ENCODE measurements at regions not wholly inside any gene's neighbourhood (a gene's known extent, or its start where the extent isn't known, plus 50 kb on each side); places are given as distances from the start of the nearest gene placed in this dataset.

GRCh38 chr12:92582893-92583292 is 119.9 kb upstream of the PLEKHG7 start:
- Histone ChIP-seq H3K27ac (ENCODE audit: low read depth in 2 of 2, low read length in 1 of 2) (no peak overlapping the region), H3K27me3 (ENCODE audit: insufficient read depth) (no peaks in the 10 kb centered on the region), H4K20me1 (ENCODE audit: insufficient read depth) (no peaks in the 10 kb centered on the region), H3K9ac (no peak overlapping the region), H2AFZ (ENCODE audit: low read depth) (no peak overlapping the region), H3K79me2 (ENCODE audit: insufficient read depth) (no peaks in the 10 kb centered on the region), H3K4me3 (ENCODE audit: low read depth in 2 of 2, low read length in 1 of 2) (no peak overlapping the region), H3K4me2 (no peak overlapping the region), H3K4me1 (ENCODE audit: control insufficient read depth in 1 of 2, insufficient read depth in 2 of 2, low read depth in 1 of 2, low read length in 1 of 2) (peaks cover 0 to 4% of the 10 kb centered on the region in 2 experiments; a peak in 1 of 4 replicates), H3K9me3 (no peaks in the 10 kb centered on the region), H3K9me2 (no peaks in the 10 kb centered on the region), H3K36me3 (replicated peaks in 1 of 2; ENCODE audit: control insufficient read depth in 1 of 2, insufficient read depth in 2 of 2, low read length in 1 of 2) (no peaks in the 10 kb centered on the region), H3F3A (replicated peaks; ENCODE audit: insufficient read depth) (no peaks in the 10 kb centered on the region)
- CTCF ChIA-PET = interaction anchor here (0.6 to 1.3 kb wide), 3 partner anchors 53 to 1201 kb away, joined by 3 to 6 read pairs (median 3); no protein-coding TSS in a partner anchor
- TF ChIP-seq, protein P1, sequence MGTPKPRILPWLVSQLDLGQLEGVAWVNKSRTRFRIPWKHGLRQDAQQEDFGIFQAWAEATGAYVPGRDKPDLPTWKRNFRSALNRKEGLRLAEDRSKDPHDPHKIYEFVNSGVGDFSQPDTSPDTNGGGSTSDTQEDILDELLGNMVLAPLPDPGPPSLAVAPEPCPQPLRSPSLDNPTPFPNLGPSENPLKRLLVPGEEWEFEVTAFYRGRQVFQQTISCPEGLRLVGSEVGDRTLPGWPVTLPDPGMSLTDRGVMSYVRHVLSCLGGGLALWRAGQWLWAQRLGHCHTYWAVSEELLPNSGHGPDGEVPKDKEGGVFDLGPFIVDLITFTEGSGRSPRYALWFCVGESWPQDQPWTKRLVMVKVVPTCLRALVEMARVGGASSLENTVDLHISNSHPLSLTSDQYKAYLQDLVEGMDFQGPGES (IDR thresholded peaks at IDR 0.05; ENCODE audit: low read depth, low read length) = no peak
- TF ChIP-seq MEF2A (IDR thresholded peaks at IDR 0.05; ENCODE audit: borderline replicate concordance, low read depth) (no peak), EZH2phosphoT487 (IDR thresholded peaks at IDR 0.05; ENCODE audit: borderline replicate concordance, low read depth) (no peak), TCF12 (IDR thresholded peaks at IDR 0.05) (no peak)
- TF ChIP-seq, protein P2, sequence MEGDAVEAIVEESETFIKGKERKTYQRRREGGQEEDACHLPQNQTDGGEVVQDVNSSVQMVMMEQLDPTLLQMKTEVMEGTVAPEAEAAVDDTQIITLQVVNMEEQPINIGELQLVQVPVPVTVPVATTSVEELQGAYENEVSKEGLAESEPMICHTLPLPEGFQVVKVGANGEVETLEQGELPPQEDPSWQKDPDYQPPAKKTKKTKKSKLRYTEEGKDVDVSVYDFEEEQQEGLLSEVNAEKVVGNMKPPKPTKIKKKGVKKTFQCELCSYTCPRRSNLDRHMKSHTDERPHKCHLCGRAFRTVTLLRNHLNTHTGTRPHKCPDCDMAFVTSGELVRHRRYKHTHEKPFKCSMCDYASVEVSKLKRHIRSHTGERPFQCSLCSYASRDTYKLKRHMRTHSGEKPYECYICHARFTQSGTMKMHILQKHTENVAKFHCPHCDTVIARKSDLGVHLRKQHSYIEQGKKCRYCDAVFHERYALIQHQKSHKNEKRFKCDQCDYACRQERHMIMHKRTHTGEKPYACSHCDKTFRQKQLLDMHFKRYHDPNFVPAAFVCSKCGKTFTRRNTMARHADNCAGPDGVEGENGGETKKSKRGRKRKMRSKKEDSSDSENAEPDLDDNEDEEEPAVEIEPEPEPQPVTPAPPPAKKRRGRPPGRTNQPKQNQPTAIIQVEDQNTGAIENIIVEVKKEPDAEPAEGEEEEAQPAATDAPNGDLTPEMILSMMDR (IDR thresholded peaks at IDR 0.05) = no peak
- TF ChIP-seq, protein P3, sequence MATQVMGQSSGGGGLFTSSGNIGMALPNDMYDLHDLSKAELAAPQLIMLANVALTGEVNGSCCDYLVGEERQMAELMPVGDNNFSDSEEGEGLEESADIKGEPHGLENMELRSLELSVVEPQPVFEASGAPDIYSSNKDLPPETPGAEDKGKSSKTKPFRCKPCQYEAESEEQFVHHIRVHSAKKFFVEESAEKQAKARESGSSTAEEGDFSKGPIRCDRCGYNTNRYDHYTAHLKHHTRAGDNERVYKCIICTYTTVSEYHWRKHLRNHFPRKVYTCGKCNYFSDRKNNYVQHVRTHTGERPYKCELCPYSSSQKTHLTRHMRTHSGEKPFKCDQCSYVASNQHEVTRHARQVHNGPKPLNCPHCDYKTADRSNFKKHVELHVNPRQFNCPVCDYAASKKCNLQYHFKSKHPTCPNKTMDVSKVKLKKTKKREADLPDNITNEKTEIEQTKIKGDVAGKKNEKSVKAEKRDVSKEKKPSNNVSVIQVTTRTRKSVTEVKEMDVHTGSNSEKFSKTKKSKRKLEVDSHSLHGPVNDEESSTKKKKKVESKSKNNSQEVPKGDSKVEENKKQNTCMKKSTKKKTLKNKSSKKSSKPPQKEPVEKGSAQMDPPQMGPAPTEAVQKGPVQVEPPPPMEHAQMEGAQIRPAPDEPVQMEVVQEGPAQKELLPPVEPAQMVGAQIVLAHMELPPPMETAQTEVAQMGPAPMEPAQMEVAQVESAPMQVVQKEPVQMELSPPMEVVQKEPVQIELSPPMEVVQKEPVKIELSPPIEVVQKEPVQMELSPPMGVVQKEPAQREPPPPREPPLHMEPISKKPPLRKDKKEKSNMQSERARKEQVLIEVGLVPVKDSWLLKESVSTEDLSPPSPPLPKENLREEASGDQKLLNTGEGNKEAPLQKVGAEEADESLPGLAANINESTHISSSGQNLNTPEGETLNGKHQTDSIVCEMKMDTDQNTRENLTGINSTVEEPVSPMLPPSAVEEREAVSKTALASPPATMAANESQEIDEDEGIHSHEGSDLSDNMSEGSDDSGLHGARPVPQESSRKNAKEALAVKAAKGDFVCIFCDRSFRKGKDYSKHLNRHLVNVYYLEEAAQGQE (IDR thresholded peaks at IDR 0.05; ENCODE audit: low read depth, low read length) = no peak
- TF ChIP-seq, protein P4, sequence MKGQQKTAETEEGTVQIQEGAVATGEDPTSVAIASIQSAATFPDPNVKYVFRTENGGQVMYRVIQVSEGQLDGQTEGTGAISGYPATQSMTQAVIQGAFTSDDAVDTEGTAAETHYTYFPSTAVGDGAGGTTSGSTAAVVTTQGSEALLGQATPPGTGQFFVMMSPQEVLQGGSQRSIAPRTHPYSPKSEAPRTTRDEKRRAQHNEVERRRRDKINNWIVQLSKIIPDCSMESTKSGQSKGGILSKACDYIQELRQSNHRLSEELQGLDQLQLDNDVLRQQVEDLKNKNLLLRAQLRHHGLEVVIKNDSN (IDR thresholded peaks at IDR 0.05; ENCODE audit: borderline replicate concordance, low read depth) = no peak
- POLR2A ChIA-PET = no interaction called here
- no peak for DNase-seq
- 66% methylated on average over 2 of the region's 2 CpGs for WGBS (ENCODE audit: low lambda C conversion rate)

DNA sequence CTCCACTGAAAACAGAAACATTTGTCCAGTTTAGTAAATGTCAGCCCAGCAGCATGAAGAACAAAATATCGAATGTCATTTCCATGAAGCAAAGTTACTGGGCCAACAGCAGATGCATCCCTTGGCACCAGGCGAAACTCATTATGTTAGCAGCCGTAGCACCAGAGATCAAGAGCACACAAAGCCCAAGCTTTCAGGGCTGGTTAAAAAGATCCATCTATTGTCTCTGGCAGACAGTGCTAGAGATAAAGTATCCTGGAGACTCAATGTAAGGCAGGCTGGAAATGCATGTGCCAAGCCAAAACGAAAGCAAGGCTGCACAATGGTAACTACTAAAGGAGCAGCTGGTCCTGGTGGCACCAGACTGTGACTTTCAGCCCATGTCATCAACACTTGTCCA is 120.3 kb upstream of the PLEKHG7 start:
- WGBS (ENCODE audit: low lambda C conversion rate) = 63% methylated on average over 4 of the region's 4 CpGs
- Histone ChIP-seq H3F3A (replicated peaks; ENCODE audit: insufficient read depth) (no peaks in the 10 kb centered on the region), H2AFZ (ENCODE audit: low read depth) (no peak overlapping the region), H4K20me1 (ENCODE audit: insufficient read depth) (no peaks in the 10 kb centered on the region), H3K4me2 (no peak overlapping the region), H3K79me2 (ENCODE audit: insufficient read depth) (no peaks in the 10 kb centered on the region), H3K4me1 (ENCODE audit: control insufficient read depth in 1 of 2, insufficient read depth in 2 of 2, low read depth in 1 of 2, low read length in 1 of 2) (peaks cover 0 to 4% of the 10 kb centered on the region in 2 experiments; a peak in 1 of 4 replicates), H3K27ac (ENCODE audit: low read depth in 2 of 2, low read length in 1 of 2) (no peak overlapping the region; a peak in 1 of 4 replicates), H3K9me2 (no peaks in the 10 kb centered on the region), H3K4me3 (ENCODE audit: low read depth in 2 of 2, low read length in 1 of 2) (no peak overlapping the region), H3K36me3 (replicated peaks in 1 of 2; ENCODE audit: control insufficient read depth in 1 of 2, insufficient read depth in 2 of 2, low read length in 1 of 2) (no peaks in the 10 kb centered on the region), H3K9me3 (no peaks in the 10 kb centered on the region), H3K9ac (no peak overlapping the region), H3K27me3 (ENCODE audit: insufficient read depth) (no peaks in the 10 kb centered on the region)
- no peak for DNase-seq
- ChIA-PET POLR2A (no interaction called here), CTCF (interaction anchor here (0.6 to 1.3 kb wide), 4 partner anchors 26 to 1200 kb away, joined by 3 to 6 read pairs (median 4); no protein-coding TSS in a partner anchor)
- TF ChIP-seq GATA2 (CRISPR knock-in tag; IDR thresholded peaks at IDR 0.05) (no peak), ELF1 (IDR thresholded peaks at IDR 0.05) (no peak), GABPA (IDR thresholded peaks at IDR 0.05; ENCODE audit: low read depth) (no peak), FOXJ3 (CRISPR knock-in tag; IDR thresholded peaks at IDR 0.05) (no peak), TEAD4 (IDR thresholded peaks at IDR 0.05; ENCODE audit: borderline replicate concordance, insufficient read depth) (no peak), TCF12 (IDR thresholded peaks at IDR 0.05) (no peak), ZBTB33 (IDR thresholded peaks at IDR 0.05; ENCODE audit: borderline replicate concordance, low read depth) (no peak)
- TF ChIP-seq, protein P2 (IDR thresholded peaks at IDR 0.05) = no peak
